ENCODE measurements at regions not wholly inside any gene's neighbourhood (a gene's known extent, or its start where the extent isn't known, plus 50 kb on each side); places are given as distances from the start of the nearest gene placed in this dataset.

DNA sequence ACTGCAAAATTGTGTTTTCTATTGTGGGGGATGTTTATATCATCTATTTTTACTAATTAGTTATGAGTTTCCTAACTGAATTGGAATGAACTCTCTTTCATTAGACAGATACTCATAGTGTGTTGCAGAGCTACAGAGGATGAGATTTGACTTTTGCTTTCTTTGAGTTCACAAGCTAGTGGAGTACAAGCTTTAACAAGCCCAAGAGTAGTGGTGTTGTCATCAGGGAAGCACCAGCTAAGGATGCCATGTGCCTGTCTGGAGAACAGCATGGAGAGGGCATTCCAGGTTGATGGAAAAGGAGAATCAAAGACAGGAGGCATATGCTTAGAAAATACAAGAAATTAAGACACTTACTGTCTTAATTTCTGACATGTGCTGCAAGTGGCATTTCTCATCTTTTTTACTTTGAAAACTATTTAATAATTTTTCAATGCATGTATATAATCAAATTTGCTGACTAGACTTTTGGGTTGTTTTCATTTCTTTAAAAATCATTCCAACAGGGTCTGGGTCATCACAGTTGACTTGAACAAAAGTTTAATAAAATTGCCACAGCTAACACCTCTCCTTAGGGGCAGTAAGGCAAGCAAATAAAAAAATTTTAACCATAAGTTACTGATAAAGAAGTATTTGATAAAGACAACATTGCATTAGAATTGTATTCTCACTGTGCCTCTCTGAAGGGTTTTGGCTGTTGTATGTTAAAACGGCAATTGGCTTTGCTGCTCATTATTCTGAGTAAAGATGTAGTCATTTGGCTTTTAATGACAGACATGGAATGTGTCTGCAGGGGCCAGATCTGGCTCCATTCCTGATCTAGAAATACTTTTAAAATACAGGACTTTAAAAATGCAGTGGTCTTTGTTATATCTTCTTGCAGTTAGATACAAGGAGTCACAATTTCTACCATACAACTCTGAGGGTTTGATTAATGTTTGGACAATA is 323.7 kb upstream of the CDH11 start (continued):
- TF ChIP-seq, protein P1, sequence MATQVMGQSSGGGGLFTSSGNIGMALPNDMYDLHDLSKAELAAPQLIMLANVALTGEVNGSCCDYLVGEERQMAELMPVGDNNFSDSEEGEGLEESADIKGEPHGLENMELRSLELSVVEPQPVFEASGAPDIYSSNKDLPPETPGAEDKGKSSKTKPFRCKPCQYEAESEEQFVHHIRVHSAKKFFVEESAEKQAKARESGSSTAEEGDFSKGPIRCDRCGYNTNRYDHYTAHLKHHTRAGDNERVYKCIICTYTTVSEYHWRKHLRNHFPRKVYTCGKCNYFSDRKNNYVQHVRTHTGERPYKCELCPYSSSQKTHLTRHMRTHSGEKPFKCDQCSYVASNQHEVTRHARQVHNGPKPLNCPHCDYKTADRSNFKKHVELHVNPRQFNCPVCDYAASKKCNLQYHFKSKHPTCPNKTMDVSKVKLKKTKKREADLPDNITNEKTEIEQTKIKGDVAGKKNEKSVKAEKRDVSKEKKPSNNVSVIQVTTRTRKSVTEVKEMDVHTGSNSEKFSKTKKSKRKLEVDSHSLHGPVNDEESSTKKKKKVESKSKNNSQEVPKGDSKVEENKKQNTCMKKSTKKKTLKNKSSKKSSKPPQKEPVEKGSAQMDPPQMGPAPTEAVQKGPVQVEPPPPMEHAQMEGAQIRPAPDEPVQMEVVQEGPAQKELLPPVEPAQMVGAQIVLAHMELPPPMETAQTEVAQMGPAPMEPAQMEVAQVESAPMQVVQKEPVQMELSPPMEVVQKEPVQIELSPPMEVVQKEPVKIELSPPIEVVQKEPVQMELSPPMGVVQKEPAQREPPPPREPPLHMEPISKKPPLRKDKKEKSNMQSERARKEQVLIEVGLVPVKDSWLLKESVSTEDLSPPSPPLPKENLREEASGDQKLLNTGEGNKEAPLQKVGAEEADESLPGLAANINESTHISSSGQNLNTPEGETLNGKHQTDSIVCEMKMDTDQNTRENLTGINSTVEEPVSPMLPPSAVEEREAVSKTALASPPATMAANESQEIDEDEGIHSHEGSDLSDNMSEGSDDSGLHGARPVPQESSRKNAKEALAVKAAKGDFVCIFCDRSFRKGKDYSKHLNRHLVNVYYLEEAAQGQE (IDR thresholded peaks at IDR 0.05; ENCODE audit: low read depth), result no peak
- TF ChIP-seq SIN3A (IDR thresholded peaks at IDR 0.05; ENCODE audit: low read depth) (no peak), ZNF274 (IDR thresholded peaks at IDR 0.05; ENCODE audit: low read depth, low read length) (no peak)
- TF ChIP-seq, protein P2, sequence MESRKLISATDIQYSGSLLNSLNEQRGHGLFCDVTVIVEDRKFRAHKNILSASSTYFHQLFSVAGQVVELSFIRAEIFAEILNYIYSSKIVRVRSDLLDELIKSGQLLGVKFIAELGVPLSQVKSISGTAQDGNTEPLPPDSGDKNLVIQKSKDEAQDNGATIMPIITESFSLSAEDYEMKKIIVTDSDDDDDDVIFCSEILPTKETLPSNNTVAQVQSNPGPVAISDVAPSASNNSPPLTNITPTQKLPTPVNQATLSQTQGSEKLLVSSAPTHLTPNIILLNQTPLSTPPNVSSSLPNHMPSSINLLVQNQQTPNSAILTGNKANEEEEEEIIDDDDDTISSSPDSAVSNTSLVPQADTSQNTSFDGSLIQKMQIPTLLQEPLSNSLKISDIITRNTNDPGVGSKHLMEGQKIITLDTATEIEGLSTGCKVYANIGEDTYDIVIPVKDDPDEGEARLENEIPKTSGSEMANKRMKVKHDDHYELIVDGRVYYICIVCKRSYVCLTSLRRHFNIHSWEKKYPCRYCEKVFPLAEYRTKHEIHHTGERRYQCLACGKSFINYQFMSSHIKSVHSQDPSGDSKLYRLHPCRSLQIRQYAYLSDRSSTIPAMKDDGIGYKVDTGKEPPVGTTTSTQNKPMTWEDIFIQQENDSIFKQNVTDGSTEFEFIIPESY (IDR thresholded peaks at IDR 0.05; ENCODE audit: extremely low read depth, insufficient replicate concordance, low read length), result no peak

DNA sequence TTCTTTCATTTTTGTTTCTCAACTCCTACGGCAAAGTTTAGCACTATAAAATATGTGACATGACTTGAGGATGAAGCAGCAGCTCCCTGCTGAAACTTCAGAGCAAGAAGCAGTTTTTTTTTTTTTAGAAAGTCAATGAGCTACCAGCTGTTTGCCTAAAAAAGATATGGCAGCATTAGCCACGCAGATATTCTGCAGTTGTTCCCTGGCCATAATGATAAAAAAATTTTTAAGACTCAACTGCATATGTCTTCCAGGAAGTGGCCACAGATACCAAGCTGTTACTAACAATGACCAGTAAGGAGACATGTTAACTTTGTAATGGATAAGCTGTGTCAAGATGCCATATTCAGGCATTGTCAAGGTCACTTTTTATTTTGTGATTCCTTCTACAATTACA is 319.6 kb upstream of the CDH11 start:
- RAD21 ChIA-PET (ENCODE audit: low non-redundant PET in 1 of 2, low total read pairs in 2 of 2, uncharacterized antibody in 2 of 2, unreplicated experiment in 2 of 2), result no interaction called here

More for the DNA sequence above, 319.6 kb upstream of the CDH11 start:
- Histone ChIP-seq H3K9ac (ENCODE audit: low read length) (no peak overlapping the region), H3K4me1 (ENCODE audit: control insufficient read depth in 1 of 2, insufficient read depth in 2 of 2, low read length in 2 of 2) (no peaks in the 10 kb centered on the region), H3K27me3 (ENCODE audit: insufficient read depth, low read length) (no peaks in the 10 kb centered on the region), H3K4me3 (replicated peaks in 1 of 2; ENCODE audit: low read depth in 1 of 2, low read length in 2 of 2) (no peak overlapping the region), H4K20me1 (ENCODE audit: insufficient read depth) (no peaks in the 10 kb centered on the region), H2AFZ (ENCODE audit: low read depth, low read length, poor library complexity, severe bottlenecking) (no peak overlapping the region), H3K9me3 (ENCODE audit: control insufficient read depth in 1 of 2, insufficient read depth in 1 of 2, low read depth in 1 of 2, low read length in 2 of 2) (peaks cover 14 to 22% of the 10 kb centered on the region in 2 experiments; a peak in 2 of 4 replicates), H3K4me2 (ENCODE audit: low read length) (no peak overlapping the region), H3K27ac (ENCODE audit: low read depth, low read length) (no peak overlapping the region), H3K79me2 (ENCODE audit: insufficient read depth, low read length) (no peaks in the 10 kb centered on the region), H3K36me3 (ENCODE audit: control insufficient read depth in 1 of 2, insufficient read depth in 2 of 2, low read length in 2 of 2) (no peaks in the 10 kb centered on the region), H3K9me2 (ENCODE audit: insufficient read depth) (no peaks in the 10 kb centered on the region)
- TF ChIP-seq EZH2phosphoT487 (IDR thresholded peaks at IDR 0.05; ENCODE audit: borderline replicate concordance), result no peak
- TF ChIP-seq, protein P2 (IDR thresholded peaks at IDR 0.05; ENCODE audit: extremely low read depth, insufficient replicate concordance, low read length), result no peak
- TF ChIP-seq, protein P3, sequence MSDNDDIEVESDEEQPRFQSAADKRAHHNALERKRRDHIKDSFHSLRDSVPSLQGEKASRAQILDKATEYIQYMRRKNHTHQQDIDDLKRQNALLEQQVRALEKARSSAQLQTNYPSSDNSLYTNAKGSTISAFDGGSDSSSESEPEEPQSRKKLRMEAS (IDR thresholded peaks at IDR 0.05), result no peak
- TF ChIP-seq, protein P4, sequence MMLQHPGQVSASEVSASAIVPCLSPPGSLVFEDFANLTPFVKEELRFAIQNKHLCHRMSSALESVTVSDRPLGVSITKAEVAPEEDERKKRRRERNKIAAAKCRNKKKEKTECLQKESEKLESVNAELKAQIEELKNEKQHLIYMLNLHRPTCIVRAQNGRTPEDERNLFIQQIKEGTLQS (IDR thresholded peaks at IDR 0.05), result no peak
- no peak for TF ChIP-seq RAD21 (IDR thresholded peaks at IDR 0.05; ENCODE audit: low read depth)
- CTCF ChIA-PET, result no interaction called here
- intact Hi-C loops (cut with micrococcal nuclease), result no loop called here
- ATAC-seq, result no peak
- POLR2A ChIA-PET, result no interaction called here
- no TSS peak for BruUV-seq (replicated peaks)
- DNase-seq (ENCODE audit: low read depth, low spot score), result no peak
